K562 (cell line): ENCODE measurements at regions not wholly inside any gene's neighbourhood (a gene's known extent, or its start where the extent isn't known, plus 50 kb on each side); places are given as distances from the start of the nearest gene placed in this dataset.

Source experiments
- CTCF ChIP-seq, 3 experiments: IDR thresholded peaks in 2 of 3; conservative IDR thresholded peaks in 1 of 3; 2 replicates each; pipeline ENCODE4 v1.5.1; 2011 to 2012; ENCODE audit warnings: low read length in 3 of 3, mild to moderate bottlenecking in 3 of 3, control low read depth in 2 of 3, improper control_type of control experiment in 1 of 3, inconsistent platforms in 1 of 3, low read depth in 1 of 3, mixed read lengths in 1 of 3, moderate library complexity in 1 of 3; ENCODE audit not compliant: insufficient read depth in 2 of 3
- ETS2 ChIP-seq: IDR thresholded peaks from 2 replicates; pipeline ENCODE4 v1.6.1; 2016; ENCODE audit warnings: borderline replicate concordance, missing genetic modification characterization, mild to moderate bottlenecking, moderate library complexity, missing compliant biosample characterization; ENCODE audit not compliant: poor library complexity, severe bottlenecking
- HCFC1 ChIP-seq: IDR thresholded peaks from 2 replicates; pipeline ENCODE4 v1.6.1; 2012; ENCODE audit warnings: low read depth, low read length, improper control_type of control experiment
- HDAC2 ChIP-seq: fragments of 450-650 bp; IDR thresholded peaks from 2 replicates; pipeline ENCODE4 v1.6.1; 2016; ENCODE audit warnings: mild to moderate bottlenecking
- MLX ChIP-seq, 2 experiments: fragments of 450-650 bp in 1 of 2; sonication (generic) in 1 of 2; formaldehyde crosslinking; conservative IDR thresholded peaks; 2 replicates each; pipeline versions ENCODE4 v1.4.0 to v1.8.1; 2020 to 2022; ENCODE audit warnings: mild to moderate bottlenecking in 1 of 2, missing genetic modification reagents in 1 of 2
- MYBL2 ChIP-seq, 2 experiments: fragments of 450-650 bp in 1 of 2; sonication (generic) in 1 of 2; formaldehyde crosslinking in 1 of 2; IDR thresholded peaks; 2 replicates each; pipeline versions ENCODE4 v1.6.1 to v1.8.1; 2017 to 2022; ENCODE audit warnings: borderline replicate concordance in 1 of 2, inconsistent platforms in 1 of 2, low read depth in 1 of 2, mild to moderate bottlenecking in 1 of 2, missing genetic modification reagents in 1 of 2, moderate library complexity in 1 of 2
- NFE2 ChIP-seq: IDR thresholded peaks from 2 replicates; pipeline ENCODE4 v1.6.1; 2014; ENCODE audit warnings: antibody characterized with exemption, low read depth
- NFYB ChIP-seq: IDR thresholded peaks from 2 replicates; pipeline ENCODE4 v1.6.1; 2011; ENCODE audit warnings: mild to moderate bottlenecking, moderate library complexity; ENCODE audit not compliant: insufficient read length; ENCODE audit errors: extremely low read depth

DNA sequence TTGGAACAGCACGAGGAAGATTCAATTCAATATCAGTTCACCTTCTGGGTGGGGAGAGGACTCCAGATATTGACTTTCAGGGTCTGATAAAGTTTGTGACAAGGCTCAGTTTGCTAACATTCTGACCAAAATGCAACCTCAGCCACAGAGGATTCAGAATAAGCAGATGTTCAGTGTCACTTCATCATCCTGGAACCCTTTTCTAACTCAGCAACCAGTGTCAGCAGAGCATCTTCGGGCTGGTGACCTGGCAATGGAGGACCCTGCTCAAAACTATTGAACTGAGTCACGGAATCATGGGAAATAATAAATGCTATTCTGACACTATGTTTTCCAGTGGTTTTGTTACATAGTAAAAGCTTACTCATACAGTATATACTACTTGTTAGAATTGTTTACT is 433.4 kb upstream of the CFAP20DC start:
- TF ChIP-seq MYBL2 (IDR thresholded peaks at IDR 0.05; ENCODE audit: low read depth) (no peak), MYBL2 (CRISPR knock-in tag; IDR thresholded peaks at IDR 0.05; ENCODE audit: borderline replicate concordance) (no peak), CTCF (IDR thresholded peaks at IDR 0.05 in 2 of 3, conservative IDR thresholded peaks at IDR 0.05 in 1 of 3; ENCODE audit: insufficient read depth in 2 of 3, low read depth in 1 of 3, low read length in 3 of 3) (no peak), NFE2 (no peak), MLX (CRISPR knock-in tag; conservative IDR thresholded peaks at IDR 0.05) (no peak), ETS2 (tag) (no peak), NFYB (no peak), HDAC2 (no peak), HCFC1 (no peak)
